IMR-90 (cell line): ENCODE measurements at regions not wholly inside any gene's neighbourhood (a gene's known extent, or its start where the extent isn't known, plus 50 kb on each side); places are given as distances from the start of the nearest gene placed in this dataset.

Experiments
- BHLHE40 ChIP-seq: fragments of 150-350 bp; IDR thresholded peaks from 2 replicates; pipeline ENCODE4 v1.6.1; 2016; ENCODE audit warnings: mild to moderate bottlenecking, low read depth, low read length
- CEBPB ChIP-seq: IDR thresholded peaks from 2 replicates; pipeline ENCODE4 v1.6.1; 2012; ENCODE audit warnings: low read depth, low read length, improper control_type of control experiment
- CHD1 ChIP-seq: IDR thresholded peaks from 2 replicates; pipeline ENCODE4 v1.6.1; 2012; ENCODE audit warnings: low read depth, low read length, improper control_type of control experiment
- CTCF ChIP-seq: conservative IDR thresholded peaks from 2 replicates; pipeline ENCODE4 v1.5.1; 2012; ENCODE audit warnings: mild to moderate bottlenecking, low read depth, low read length, improper control_type of control experiment
- FOS ChIP-seq: fragments of 150-350 bp; IDR thresholded peaks from 2 replicates; pipeline ENCODE4 v1.6.1; 2016; ENCODE audit warnings: low read depth, low read length
- MAZ ChIP-seq: IDR thresholded peaks from 2 replicates; pipeline ENCODE4 v1.6.1; 2012; ENCODE audit warnings: low read depth, mild to moderate bottlenecking, low read length, improper control_type of control experiment, moderate library complexity, borderline replicate concordance
- MXI1 ChIP-seq: IDR thresholded peaks from 2 replicates; pipeline ENCODE4 v1.6.1; 2012; ENCODE audit warnings: low read depth, mild to moderate bottlenecking, low read length, moderate library complexity, borderline replicate concordance
- NFE2L2 ChIP-seq: fragments of 150-350 bp; IDR thresholded peaks from 2 replicates; pipeline ENCODE4 v1.6.1; 2016; ENCODE audit warnings: low read depth, mild to moderate bottlenecking, low read length
- POLR2A ChIP-seq: IDR thresholded peaks from 2 replicates; pipeline ENCODE4 v1.6.1; 2012; ENCODE audit warnings: mild to moderate bottlenecking, low read depth, low read length
- RAD21 ChIP-seq: IDR thresholded peaks from 2 replicates; pipeline ENCODE4 v1.6.1; 2012; ENCODE audit warnings: low read length, improper control_type of control experiment
- RCOR1 ChIP-seq: IDR thresholded peaks from 2 replicates; pipeline ENCODE4 v1.6.1; 2012; ENCODE audit warnings: mild to moderate bottlenecking, low read length, improper control_type of control experiment; ENCODE audit not compliant: insufficient replicate concordance
- SMC3 ChIP-seq: fragments of 150-350 bp; IDR thresholded peaks from 2 replicates; pipeline ENCODE4 v1.6.1; 2016; ENCODE audit warnings: low read depth, mild to moderate bottlenecking, antibody characterized with exemption, low read length, moderate library complexity
- TF ChIP-seq, protein P1 (sequence below): fragments of 150-350 bp; IDR thresholded peaks from 2 replicates; pipeline ENCODE4 v1.6.1; 2017; ENCODE audit warnings: mild to moderate bottlenecking, antibody characterized with exemption, low read length, low read depth
- TF ChIP-seq, protein P2 (sequence below): fragments of 150-350 bp; IDR thresholded peaks from 2 replicates; pipeline ENCODE4 v1.6.1; 2016; ENCODE audit warnings: low read depth, mild to moderate bottlenecking, low read length, moderate library complexity, borderline replicate concordance

GRCh38 chr1:73604211-73604610 is 593.8 kb downstream of the LRRIQ3 start:
- TF ChIP-seq CTCF (no peak), POLR2A (no peak), CEBPB (no peak), RAD21 (no peak), BHLHE40 (no peak), CHD1 (no peak), SMC3 (no peak), FOS (no peak), RCOR1 (no peak), MXI1 (no peak), NFE2L2 (no peak), MAZ (no peak)
- TF ChIP-seq, protein P1, sequence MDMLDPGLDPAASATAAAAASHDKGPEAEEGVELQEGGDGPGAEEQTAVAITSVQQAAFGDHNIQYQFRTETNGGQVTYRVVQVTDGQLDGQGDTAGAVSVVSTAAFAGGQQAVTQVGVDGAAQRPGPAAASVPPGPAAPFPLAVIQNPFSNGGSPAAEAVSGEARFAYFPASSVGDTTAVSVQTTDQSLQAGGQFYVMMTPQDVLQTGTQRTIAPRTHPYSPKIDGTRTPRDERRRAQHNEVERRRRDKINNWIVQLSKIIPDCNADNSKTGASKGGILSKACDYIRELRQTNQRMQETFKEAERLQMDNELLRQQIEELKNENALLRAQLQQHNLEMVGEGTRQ: no peak
- TF ChIP-seq, protein P2, sequence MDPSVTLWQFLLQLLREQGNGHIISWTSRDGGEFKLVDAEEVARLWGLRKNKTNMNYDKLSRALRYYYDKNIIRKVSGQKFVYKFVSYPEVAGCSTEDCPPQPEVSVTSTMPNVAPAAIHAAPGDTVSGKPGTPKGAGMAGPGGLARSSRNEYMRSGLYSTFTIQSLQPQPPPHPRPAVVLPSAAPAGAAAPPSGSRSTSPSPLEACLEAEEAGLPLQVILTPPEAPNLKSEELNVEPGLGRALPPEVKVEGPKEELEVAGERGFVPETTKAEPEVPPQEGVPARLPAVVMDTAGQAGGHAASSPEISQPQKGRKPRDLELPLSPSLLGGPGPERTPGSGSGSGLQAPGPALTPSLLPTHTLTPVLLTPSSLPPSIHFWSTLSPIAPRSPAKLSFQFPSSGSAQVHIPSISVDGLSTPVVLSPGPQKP: no peak
